ENCODE measurements at regions not wholly inside any gene's neighbourhood (a gene's known extent, or its start where the extent isn't known, plus 50 kb on each side); places are given as distances from the start of the nearest gene placed in this dataset.
"Not testable (repeated sequence)": the region's sequence is repeated elsewhere in the genome, so short reads cannot be mapped to it uniquely, and the experiment has no call there.

- no peak for DNase-seq
Measured at GRCh38 chr6:3921663-3922062, 72.5 kb downstream of the FAM50B start.

GRCh38 chr6:3922619-3923018 lies 73.4 kb downstream of the FAM50B start:
- DNase-seq = not testable (repeated sequence)

- DNase-seq = not testable (repeated sequence)
Measured at GRCh38 chr6:3925223-3926149, 76.3 kb downstream of the FAM50B start.

GRCh38 chr6:3926150-3926482 lies 76.9 kb downstream of the FAM50B start:
- no peak for DNase-seq

- DNase-seq = no peak
Measured at GRCh38 chr6:3928111-3928510, 78.9 kb downstream of the FAM50B start.

GRCh38 chr6:3929281-3929798 lies 80.2 kb downstream of the FAM50B start:
- DNase-seq = no peak

GRCh38 chr6:3937438-3937837 lies 88.3 kb downstream of the FAM50B start:
- no peak for DNase-seq

- DNase-seq = no peak
Measured at GRCh38 chr6:3938715-3939367, 89.7 kb downstream of the FAM50B start.

- no peak for DNase-seq
Measured at GRCh38 chr6:3939368-3939958, 90.3 kb downstream of the FAM50B start.

GRCh38 chr6:3939964-3940363 lies 90.8 kb downstream of the FAM50B start:
- no peak for DNase-seq

GRCh38 chr6:3940703-3941102 lies 91.5 kb downstream of the FAM50B start:
- DNase-seq = no peak

- no peak for DNase-seq
Measured at GRCh38 chr6:3943331-3943765, 94.2 kb downstream of the FAM50B start.

- DNase-seq = no peak
Measured at GRCh38 chr6:3944246-3944645, 95.1 kb downstream of the FAM50B start.

- no peak for DNase-seq
Measured at GRCh38 chr6:3946778-3947177, 97.6 kb downstream of the FAM50B start.

GRCh38 chr6:3948866-3949265 lies 99.7 kb downstream of the FAM50B start:
- no peak for DNase-seq

- DNase-seq = no peak
Measured at GRCh38 chr6:3949521-3949920, 100.3 kb downstream of the FAM50B start.

GRCh38 chr6:3956054-3956453 lies 106.9 kb downstream of the FAM50B start:
- DNase-seq = no peak

GRCh38 chr6:3957321-3957720 lies 108.1 kb downstream of the FAM50B start:
- DNase-seq = no peak

GRCh38 chr6:3958255-3958654 lies 109.1 kb downstream of the FAM50B start:
- no peak for DNase-seq

- no peak for DNase-seq
Measured at GRCh38 chr6:3959385-3959784, 110.2 kb downstream of the FAM50B start.

GRCh38 chr6:3960754-3961361 lies 111.7 kb downstream of the FAM50B start:
- DNase-seq = no peak

- no peak for DNase-seq
Measured at GRCh38 chr6:3961581-3962215, 112.5 kb downstream of the FAM50B start.
